OCI-M2 (cell line): ENCODE measurements at regions not wholly inside any gene's neighbourhood (a gene's known extent, or its start where the extent isn't known, plus 50 kb on each side); places are given as distances from the start of the nearest gene placed in this dataset.

Experiments
- DNase-seq: peaks from one replicate; lab custom pipeline; 2025; ENCODE audit not compliant: unreplicated experiment; lab: John Stamatoyannopoulos, UW

DNA sequence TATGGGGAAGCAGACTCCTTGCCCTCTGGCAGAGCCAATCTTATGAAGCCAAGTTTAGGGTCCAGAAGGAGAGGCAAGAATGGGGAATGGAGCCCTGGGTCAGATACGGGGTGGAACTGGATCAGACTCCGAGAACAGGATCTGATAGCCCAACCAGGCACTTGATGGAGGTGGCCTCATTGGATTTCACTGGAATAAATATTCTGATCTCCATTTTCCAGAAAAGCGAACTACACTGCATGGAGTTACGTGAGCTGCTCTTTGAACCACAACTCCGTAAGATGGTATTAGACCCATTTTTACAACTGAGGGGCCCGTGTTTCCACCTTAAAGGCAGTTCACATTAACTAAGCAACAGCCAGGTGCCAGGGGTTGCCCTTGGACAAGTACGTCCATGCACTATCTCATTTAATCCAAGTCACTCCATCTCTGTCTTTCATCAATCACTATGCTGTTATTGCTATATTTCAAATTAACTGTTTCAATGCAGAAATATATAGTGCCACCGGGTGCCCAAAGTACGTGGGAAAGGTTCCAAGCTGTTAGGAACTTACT lies 155.2 kb downstream of the BCL11B start:
- no peak for DNase-seq

DNA sequence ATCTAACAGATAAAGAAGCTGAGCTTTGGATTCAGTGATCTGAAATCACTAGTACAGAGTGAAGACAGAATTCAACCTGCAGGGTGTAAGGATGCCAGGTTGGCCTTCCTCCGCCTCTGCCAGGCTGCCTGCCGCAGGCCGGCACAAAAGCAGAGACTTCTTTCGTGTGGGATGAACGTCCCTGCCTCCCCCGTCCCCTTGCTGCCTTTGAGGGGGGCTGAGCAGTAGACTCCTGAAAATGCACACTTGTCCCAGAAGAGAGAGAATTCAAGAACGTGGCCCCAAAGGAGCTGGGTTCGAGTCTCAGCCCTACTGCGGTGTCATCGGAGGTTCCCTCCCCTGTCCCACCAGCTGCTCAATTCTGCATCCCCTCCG lies 154.3 kb downstream of the BCL11B start:
- no peak for DNase-seq

DNA sequence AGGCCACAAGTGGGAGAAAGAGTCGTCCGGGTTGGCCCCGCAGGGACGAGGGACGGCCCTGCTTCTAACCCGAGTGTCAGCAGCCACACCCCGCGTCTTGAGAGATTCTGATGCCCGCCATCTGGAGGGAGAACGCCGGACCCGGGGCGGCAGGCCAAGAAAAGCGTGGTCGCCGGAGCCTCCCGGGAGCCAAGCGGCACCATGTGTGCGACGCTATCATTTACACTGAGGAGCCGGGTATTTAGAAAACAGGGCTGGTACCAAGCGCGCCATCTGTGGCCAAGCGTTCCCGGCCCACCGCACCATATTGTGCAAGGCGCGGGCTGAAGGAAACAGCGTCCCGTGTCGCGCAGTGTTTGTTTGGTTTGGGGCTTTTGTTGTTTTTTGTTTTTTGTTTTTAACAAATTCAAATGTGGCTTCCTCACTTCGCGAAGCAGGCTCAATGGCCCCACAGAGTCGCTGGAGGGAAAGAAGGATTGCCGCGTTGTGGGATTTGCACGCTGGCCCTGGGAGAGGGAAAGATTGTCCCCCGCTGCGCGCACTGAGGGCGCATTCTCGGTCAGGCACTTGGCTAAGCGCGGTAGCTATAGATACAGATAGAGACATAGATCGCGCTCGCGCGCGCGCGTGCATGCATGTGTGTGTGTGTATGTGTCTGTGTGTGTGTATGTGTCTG lies 153.8 kb downstream of the BCL11B start:
- DNase-seq = no peak

DNA sequence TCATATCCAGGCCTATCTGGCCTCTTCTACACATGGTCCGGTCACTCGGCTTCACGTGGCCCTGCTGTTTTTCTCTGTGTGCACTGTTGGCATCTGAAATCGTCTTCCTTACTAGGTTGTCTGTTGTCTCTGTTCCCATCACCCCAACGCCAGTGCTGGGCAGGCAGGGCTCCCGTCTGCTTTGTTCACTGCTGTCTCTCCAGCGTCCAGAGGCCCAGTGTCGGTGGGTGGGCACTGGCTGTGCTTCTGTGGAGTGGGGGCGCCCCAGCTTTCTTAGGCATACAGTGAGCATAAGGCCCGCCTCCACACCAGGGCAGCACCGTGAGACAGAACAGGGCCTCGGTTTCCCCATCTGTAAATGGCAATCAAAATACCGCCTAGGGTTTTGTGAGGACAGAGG lies 153.1 kb downstream of the BCL11B start:
- DNase-seq = no peak
